RWPE1 (cell line): ENCODE measurements at regions not wholly inside any gene's neighbourhood (a gene's known extent, or its start where the extent isn't known, plus 50 kb on each side); places are given as distances from the start of the nearest gene placed in this dataset.

Source experiments
- CTCF ChIA-PET: fragments of 350-600 bp; sonication (Branson Sonifier 250); formaldehyde crosslinking; extraction: SDS; loops from one replicate; lab custom pipeline; 2021; lab: Yijun Ruan, JAX
- POLR2A ChIA-PET: fragments of 400-600 bp; formaldehyde crosslinking; extraction: SDS; loops from one replicate; lab custom pipeline; 2020; ENCODE audit warnings: antibody characterized with exemption; ENCODE audit not compliant: low non-redundant PET; lab: Yijun Ruan, JAX
- DNase-seq: peaks from one replicate; pipeline ENCODE4 v3.0.0; 2012; ENCODE audit warnings: low spot score
- H3K27ac ChIP-seq: fragments of 450-650 bp; 2 replicates; pipeline ENCODE4 v1.5.1; 2017
- CTCF ChIP-seq: fragments of 450-650 bp; conservative IDR thresholded peaks from 2 replicates; pipeline ENCODE4 v1.5.1; 2017; ENCODE audit warnings: low read depth, mild to moderate bottlenecking

GRCh38 chr3:3636815-3637214 is 162.4 kb upstream of the LRRN1 start:
- peak; percentile 2 for DNase-seq
- ChIA-PET CTCF (no interaction called here), POLR2A (no interaction called here)
- no peak for TF ChIP-seq CTCF
- H3K27ac ChIP-seq = no peak overlapping the region

GRCh38 chr3:3635109-3635508 is 164.1 kb upstream of the LRRN1 start:
- no peak for TF ChIP-seq CTCF
- POLR2A ChIA-PET = no interaction called here
- DNase-seq = no peak
- no peak overlapping the region for H3K27ac ChIP-seq
- CTCF ChIA-PET = no interaction called here

GRCh38 chr3:3634326-3634725 is 164.9 kb upstream of the LRRN1 start:
- no peak overlapping the region for H3K27ac ChIP-seq
- CTCF ChIA-PET = no interaction called here
- no peak for DNase-seq
- TF ChIP-seq CTCF = no peak
- POLR2A ChIA-PET = no interaction called here

GRCh38 chr3:3633761-3634160 is 165.5 kb upstream of the LRRN1 start:
- H3K27ac ChIP-seq = no peak overlapping the region
- ChIA-PET POLR2A (no interaction called here), CTCF (no interaction called here)
- DNase-seq = no peak
- TF ChIP-seq CTCF = no peak

GRCh38 chr3:3632449-3632848 is 166.8 kb upstream of the LRRN1 start:
- CTCF ChIA-PET = interaction anchor here (0.6 to 0.7 kb wide), 2 partner anchors 191 to 210 kb away, joined by 4 read pairs; no protein-coding TSS in a partner anchor
- DNase-seq = no peak
- H3K27ac ChIP-seq = no peak overlapping the region
- POLR2A ChIA-PET = no interaction called here
- no peak for TF ChIP-seq CTCF

- DNase-seq = no peak
- CTCF ChIA-PET = no interaction called here
- H3K27ac ChIP-seq = no peak overlapping the region
- POLR2A ChIA-PET = no interaction called here
- TF ChIP-seq CTCF = no peak
These were observed 168.1 kb upstream of the LRRN1 start for GRCh38 chr3:3631114-3631513.

- CTCF ChIA-PET = no interaction called here
- H3K27ac ChIP-seq = no peak overlapping the region
- POLR2A ChIA-PET = no interaction called here
- TF ChIP-seq CTCF = no peak
- DNase-seq = no peak
These were observed 169.3 kb upstream of the LRRN1 start for GRCh38 chr3:3629911-3630310.
